ENCODE measurements at regions not wholly inside any gene's neighbourhood (a gene's known extent, or its start where the extent isn't known, plus 50 kb on each side); places are given as distances from the start of the nearest gene placed in this dataset.

GRCh38 chr11:116406042-116406441, 366.7 kb downstream of the BUD13 start:
- no peak overlapping the region for H3K14ac ChIP-seq (ENCODE audit: low read length)
- no peaks in the 10 kb centered on the region for H3K36me3 ChIP-seq (replicated peaks in 1 of 2; ENCODE audit: control insufficient read depth in 2 of 2, insufficient read depth in 2 of 2, low read length in 2 of 2)
- H3K23ac ChIP-seq (ENCODE audit: low read depth, low read length, poor library complexity) = no peak overlapping the region
- no peak overlapping the region for H3K27ac ChIP-seq (replicated peaks; ENCODE audit: low read length)
- H4K91ac ChIP-seq (ENCODE audit: low read depth, low read length, poor library complexity) = no peak overlapping the region
- no peak overlapping the region for H3K4ac ChIP-seq (ENCODE audit: low read length)
- H3K27me3 ChIP-seq (ENCODE audit: control insufficient read depth in 3 of 3, insufficient read depth in 3 of 3, low read depth in 1 of 3, low read length in 3 of 3) = no peaks in the 10 kb centered on the region
- H2AK5ac ChIP-seq (ENCODE audit: low read depth, low read length) = no peak overlapping the region
- no peak overlapping the region for H3K4me2 ChIP-seq (ENCODE audit: insufficient read depth, low read length, poor library complexity, severe bottlenecking)
- no peak for DNase-seq (ENCODE audit: low spot score)
- no peaks in the 10 kb centered on the region for H3K9me3 ChIP-seq (replicated peaks in 1 of 2; ENCODE audit: control insufficient read depth in 2 of 2, insufficient read depth in 1 of 2, low read depth in 1 of 2, low read length in 2 of 2)
- WGBS, 2 donors (ENCODE audit: extremely low coverage in 2 of 2, insufficient read length in 2 of 2, insufficient replicate concordance in 1 of 2) = no CpG with 5 or more reads among the region's 1 CpG
- no peaks in the 10 kb centered on the region for H3K79me1 ChIP-seq (ENCODE audit: low read depth, low read length)
- H3K4me3 ChIP-seq (ENCODE audit: low read length in 2 of 2) = no peak overlapping the region
- H3K4me1 ChIP-seq (ENCODE audit: control insufficient read depth in 2 of 2, insufficient read depth in 1 of 2, low read depth in 1 of 2, low read length in 2 of 2) = no peaks in the 10 kb centered on the region
- H2AFZ ChIP-seq (ENCODE audit: low read length) = no peak overlapping the region
- H2BK5ac ChIP-seq (ENCODE audit: low read length) = no peak overlapping the region
- no peak overlapping the region for H2BK12ac ChIP-seq (ENCODE audit: low read length)
- no peak overlapping the region for H3K9ac ChIP-seq (ENCODE audit: low read depth, low read length, poor library complexity)
- H4K8ac ChIP-seq (ENCODE audit: low read depth, low read length) = peak overlapping the region; percentile 33
- H3K18ac ChIP-seq (ENCODE audit: low read length) = no peak overlapping the region
- H2BK15ac ChIP-seq (ENCODE audit: low read length) = no peak overlapping the region
- no peak overlapping the region for H2BK120ac ChIP-seq (ENCODE audit: low read depth, low read length)

GRCh38 chr11:116404462-116404798, 368.4 kb downstream of the BUD13 start:
- H3K27me3 ChIP-seq (ENCODE audit: control insufficient read depth in 3 of 3, insufficient read depth in 3 of 3, low read depth in 1 of 3, low read length in 3 of 3) = no peaks in the 10 kb centered on the region
- no CpG with 5 or more reads among the region's 3 CpGs for WGBS, 2 donors (ENCODE audit: extremely low coverage in 2 of 2, insufficient read length in 2 of 2, insufficient replicate concordance in 1 of 2)

GRCh38 chr11:116403794-116404461, 368.9 kb downstream of the BUD13 start:
- Histone ChIP-seq H2AK5ac (ENCODE audit: low read depth, low read length) (no peak overlapping the region), H3K9me3 (replicated peaks in 1 of 2; ENCODE audit: control insufficient read depth in 2 of 2, insufficient read depth in 1 of 2, low read depth in 1 of 2, low read length in 2 of 2) (no peaks in the 10 kb centered on the region), H3K27ac (replicated peaks; ENCODE audit: low read length) (no peak overlapping the region), H2BK5ac (ENCODE audit: low read length) (no peak overlapping the region), H2BK12ac (ENCODE audit: low read length) (no peak overlapping the region), H2BK15ac (ENCODE audit: low read length) (no peak overlapping the region), H3K9ac (ENCODE audit: low read depth, low read length, poor library complexity) (no peak overlapping the region), H3K36me3 (replicated peaks in 1 of 2; ENCODE audit: control insufficient read depth in 2 of 2, insufficient read depth in 2 of 2, low read length in 2 of 2) (no peaks in the 10 kb centered on the region), H3K4me2 (ENCODE audit: insufficient read depth, low read length, poor library complexity, severe bottlenecking) (no peak overlapping the region), H2BK120ac (ENCODE audit: low read depth, low read length) (no peak overlapping the region), H3K4ac (ENCODE audit: low read length) (no peak overlapping the region), H2AFZ (ENCODE audit: low read length) (no peak overlapping the region), H3K79me1 (ENCODE audit: low read depth, low read length) (no peaks in the 10 kb centered on the region), H3K4me3 (ENCODE audit: low read length in 2 of 2) (no peak overlapping the region), H3K18ac (ENCODE audit: low read length) (no peak overlapping the region), H3K4me1 (ENCODE audit: control insufficient read depth in 2 of 2, insufficient read depth in 1 of 2, low read depth in 1 of 2, low read length in 2 of 2) (no peaks in the 10 kb centered on the region), H4K91ac (ENCODE audit: low read depth, low read length, poor library complexity) (no peak overlapping the region), H3K27me3 (ENCODE audit: control insufficient read depth in 3 of 3, insufficient read depth in 3 of 3, low read depth in 1 of 3, low read length in 3 of 3) (no peaks in the 10 kb centered on the region), H4K8ac (ENCODE audit: low read depth, low read length) (no peak overlapping the region), H3K14ac (ENCODE audit: low read length) (no peak overlapping the region), H3K23ac (ENCODE audit: low read depth, low read length, poor library complexity) (no peak overlapping the region)
- WGBS, 2 donors (ENCODE audit: extremely low coverage in 2 of 2, insufficient read length in 2 of 2, insufficient replicate concordance in 1 of 2) = no CpG with 5 or more reads among the region's 4 CpGs
- DNase-seq (ENCODE audit: low spot score) = no peak

More at GRCh38 chr11:116404462-116404798, 368.4 kb downstream of the BUD13 start:
- H3K36me3 ChIP-seq (replicated peaks in 1 of 2; ENCODE audit: control insufficient read depth in 2 of 2, insufficient read depth in 2 of 2, low read length in 2 of 2) = no peaks in the 10 kb centered on the region
- H2AK5ac ChIP-seq (ENCODE audit: low read depth, low read length) = no peak overlapping the region
- no peak overlapping the region for H2BK12ac ChIP-seq (ENCODE audit: low read length)
- H4K91ac ChIP-seq (ENCODE audit: low read depth, low read length, poor library complexity) = no peak overlapping the region
- no peak overlapping the region for H4K8ac ChIP-seq (ENCODE audit: low read depth, low read length)
- no peak overlapping the region for H3K18ac ChIP-seq (ENCODE audit: low read length)
- H3K79me1 ChIP-seq (ENCODE audit: low read depth, low read length) = no peaks in the 10 kb centered on the region
- H3K4ac ChIP-seq (ENCODE audit: low read length) = no peak overlapping the region
- H3K9ac ChIP-seq (ENCODE audit: low read depth, low read length, poor library complexity) = no peak overlapping the region
- no peak overlapping the region for H3K23ac ChIP-seq (ENCODE audit: low read depth, low read length, poor library complexity)
- H3K4me2 ChIP-seq (ENCODE audit: insufficient read depth, low read length, poor library complexity, severe bottlenecking) = no peak overlapping the region
- H3K14ac ChIP-seq (ENCODE audit: low read length) = no peak overlapping the region
- H2AFZ ChIP-seq (ENCODE audit: low read length) = no peak overlapping the region
- no peak overlapping the region for H2BK5ac ChIP-seq (ENCODE audit: low read length)
- H3K4me3 ChIP-seq (ENCODE audit: low read length in 2 of 2) = no peak overlapping the region
- no peak overlapping the region for H2BK120ac ChIP-seq (ENCODE audit: low read depth, low read length)
- no peaks in the 10 kb centered on the region for H3K9me3 ChIP-seq (replicated peaks in 1 of 2; ENCODE audit: control insufficient read depth in 2 of 2, insufficient read depth in 1 of 2, low read depth in 1 of 2, low read length in 2 of 2)
- no peak overlapping the region for H2BK15ac ChIP-seq (ENCODE audit: low read length)
- no peaks in the 10 kb centered on the region for H3K4me1 ChIP-seq (ENCODE audit: control insufficient read depth in 2 of 2, insufficient read depth in 1 of 2, low read depth in 1 of 2, low read length in 2 of 2)
- no peak overlapping the region for H3K27ac ChIP-seq (replicated peaks; ENCODE audit: low read length)
- no peak for DNase-seq (ENCODE audit: low spot score)

- no peaks in the 10 kb centered on the region for H3K79me1 ChIP-seq (ENCODE audit: low read depth, low read length)
- no CpG with 5 or more reads among the region's 5 CpGs for WGBS, 2 donors (ENCODE audit: extremely low coverage in 2 of 2, insufficient read length in 2 of 2, insufficient replicate concordance in 1 of 2)
- no peak overlapping the region for H3K23ac ChIP-seq (ENCODE audit: low read depth, low read length, poor library complexity)
- H4K8ac ChIP-seq (ENCODE audit: low read depth, low read length) = peak overlapping the region; percentile 4
- no peak overlapping the region for H4K91ac ChIP-seq (ENCODE audit: low read depth, low read length, poor library complexity)
- no peak overlapping the region for H2BK12ac ChIP-seq (ENCODE audit: low read length)
- no peak overlapping the region for H2BK5ac ChIP-seq (ENCODE audit: low read length)
- no peak overlapping the region for H3K4ac ChIP-seq (ENCODE audit: low read length)
- no peaks in the 10 kb centered on the region for H3K36me3 ChIP-seq (replicated peaks in 1 of 2; ENCODE audit: control insufficient read depth in 2 of 2, insufficient read depth in 2 of 2, low read length in 2 of 2)
- no peak overlapping the region for H3K9ac ChIP-seq (ENCODE audit: low read depth, low read length, poor library complexity)
- H3K9me3 ChIP-seq (replicated peaks in 1 of 2; ENCODE audit: control insufficient read depth in 2 of 2, insufficient read depth in 1 of 2, low read depth in 1 of 2, low read length in 2 of 2) = no peaks in the 10 kb centered on the region
- H2BK120ac ChIP-seq (ENCODE audit: low read depth, low read length) = no peak overlapping the region
- no peak overlapping the region for H3K4me3 ChIP-seq (ENCODE audit: low read length in 2 of 2)
- DNase-seq (ENCODE audit: low spot score) = no peak
- H3K4me1 ChIP-seq (ENCODE audit: control insufficient read depth in 2 of 2, insufficient read depth in 1 of 2, low read depth in 1 of 2, low read length in 2 of 2) = no peaks in the 10 kb centered on the region
- no peak overlapping the region for H3K27ac ChIP-seq (replicated peaks; ENCODE audit: low read length)
- H2BK15ac ChIP-seq (ENCODE audit: low read length) = no peak overlapping the region
- no peak overlapping the region for H3K4me2 ChIP-seq (ENCODE audit: insufficient read depth, low read length, poor library complexity, severe bottlenecking)
- no peak overlapping the region for H2AFZ ChIP-seq (ENCODE audit: low read length)
- H2AK5ac ChIP-seq (ENCODE audit: low read depth, low read length) = no peak overlapping the region
- no peak overlapping the region for H3K14ac ChIP-seq (ENCODE audit: low read length)
- no peak overlapping the region for H3K18ac ChIP-seq (ENCODE audit: low read length)
- H3K27me3 ChIP-seq (ENCODE audit: control insufficient read depth in 3 of 3, insufficient read depth in 3 of 3, low read depth in 1 of 3, low read length in 3 of 3) = no peaks in the 10 kb centered on the region
These were observed 372.7 kb downstream of the BUD13 start for GRCh38 chr11:116400081-116400480.

Data from neuronal stem cell (in vitro differentiated cells).